ENCODE measurements at regions not wholly inside any gene's neighbourhood (a gene's known extent, or its start where the extent isn't known, plus 50 kb on each side); places are given as distances from the start of the nearest gene placed in this dataset.

DNA sequence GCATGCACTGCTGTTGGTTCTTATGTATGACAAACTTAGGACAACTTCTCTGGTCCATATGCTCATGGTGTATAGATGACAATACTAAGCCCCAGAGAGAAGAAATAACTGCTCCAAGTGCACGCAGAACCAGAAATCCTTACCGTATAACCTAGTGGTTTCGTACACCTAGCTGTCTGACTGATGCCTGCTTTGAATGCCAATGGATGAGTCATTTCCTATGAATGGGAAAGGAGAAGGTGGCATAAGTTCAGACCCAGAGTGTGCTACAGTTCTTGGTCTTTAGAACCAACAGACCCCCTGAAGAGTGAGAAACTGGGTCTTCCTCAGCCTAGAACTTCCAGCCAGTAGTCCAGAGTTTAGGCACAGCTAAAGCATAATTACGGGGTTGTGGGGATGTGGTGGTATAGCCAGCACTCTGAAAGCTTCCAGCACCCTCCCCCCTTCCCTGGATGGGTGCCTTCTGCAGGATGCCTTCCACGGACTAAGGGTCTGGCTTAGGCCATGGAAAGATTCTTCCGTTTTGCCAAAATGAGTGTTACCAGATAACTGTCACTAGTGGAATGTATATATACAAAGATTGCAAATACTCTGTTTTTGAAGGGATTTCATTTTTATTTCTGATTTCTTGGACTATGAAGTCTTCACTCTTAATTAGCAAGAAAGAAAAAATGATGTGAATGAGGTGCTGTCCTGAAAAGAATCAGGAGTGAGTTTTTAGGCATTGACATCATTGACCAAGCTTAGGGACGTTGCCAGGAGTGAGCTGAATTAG is 84.6 kb upstream of the PACRGL start:
- no peak for DNase-seq

DNA sequence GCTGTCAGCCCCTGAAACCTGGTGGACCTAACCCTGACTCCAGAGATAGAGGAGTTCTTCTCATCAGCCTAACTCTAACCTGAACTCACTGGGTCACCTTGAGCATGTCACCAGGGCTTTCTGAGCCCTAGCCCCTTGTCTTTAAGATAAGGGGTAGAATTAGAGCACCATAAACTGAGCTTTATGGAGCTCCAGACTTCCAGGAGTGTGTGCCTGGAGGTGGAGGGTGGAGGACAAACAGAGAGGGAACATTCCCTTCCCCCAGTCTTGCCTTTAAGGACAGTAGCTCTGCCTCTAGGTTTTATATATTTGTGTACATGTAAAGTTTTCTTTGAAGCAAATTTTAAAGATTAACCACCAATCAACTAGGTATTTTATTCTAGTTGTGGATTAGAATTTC is 83.9 kb upstream of the PACRGL start:
- no peak for DNase-seq

DNA sequence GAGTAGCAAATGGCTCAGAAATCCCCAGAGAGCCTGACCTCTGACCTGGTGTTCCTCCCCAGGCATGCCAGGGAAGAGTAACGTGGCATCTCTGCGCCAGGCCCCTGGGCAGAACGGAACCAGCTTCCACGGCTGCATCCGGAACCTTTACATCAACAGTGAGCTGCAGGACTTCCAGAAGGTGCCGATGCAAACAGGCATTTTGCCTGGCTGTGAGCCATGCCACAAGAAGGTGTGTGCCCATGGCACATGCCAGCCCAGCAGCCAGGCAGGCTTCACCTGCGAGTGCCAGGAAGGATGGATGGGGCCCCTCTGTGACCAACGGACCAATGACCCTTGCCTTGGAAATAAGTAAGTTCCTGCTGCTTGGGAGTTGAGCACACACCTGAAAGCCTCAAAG is 83.4 kb upstream of the PACRGL start:
- no peak for DNase-seq

DNA sequence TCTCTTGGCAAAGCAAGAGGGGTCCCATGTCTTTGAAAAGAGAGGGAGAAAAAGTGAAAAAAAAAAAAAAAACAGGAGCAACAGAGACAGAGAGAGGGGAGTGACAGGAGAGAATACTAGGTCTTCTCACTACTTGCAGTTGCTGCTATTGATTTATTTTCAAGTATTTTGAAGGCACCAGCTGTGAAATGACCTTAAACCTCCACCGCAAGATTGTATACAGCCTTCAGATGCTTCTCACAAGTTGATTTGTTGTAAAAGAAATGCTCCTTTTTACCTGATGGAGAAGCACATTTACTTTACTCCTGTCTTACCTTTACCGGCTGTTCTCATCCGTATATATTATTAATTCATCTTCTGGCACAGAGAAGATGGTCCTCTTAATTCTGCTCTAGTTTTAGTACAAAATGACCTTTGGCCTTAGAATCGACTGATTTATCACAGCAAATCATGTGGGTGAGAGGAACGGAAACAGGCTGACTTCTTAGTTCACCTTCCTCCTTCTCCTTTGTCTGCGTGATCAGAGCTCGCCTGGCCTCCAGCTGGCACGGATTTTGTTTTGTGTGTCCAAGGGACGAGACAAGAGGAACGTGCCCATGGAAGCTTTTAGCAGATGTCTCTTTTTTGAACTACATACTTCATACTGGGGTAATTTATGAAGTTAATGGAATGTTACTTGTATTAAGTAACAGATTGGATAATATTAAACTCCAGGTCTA is 82.4 kb upstream of the PACRGL start:
- no peak for DNase-seq

DNA sequence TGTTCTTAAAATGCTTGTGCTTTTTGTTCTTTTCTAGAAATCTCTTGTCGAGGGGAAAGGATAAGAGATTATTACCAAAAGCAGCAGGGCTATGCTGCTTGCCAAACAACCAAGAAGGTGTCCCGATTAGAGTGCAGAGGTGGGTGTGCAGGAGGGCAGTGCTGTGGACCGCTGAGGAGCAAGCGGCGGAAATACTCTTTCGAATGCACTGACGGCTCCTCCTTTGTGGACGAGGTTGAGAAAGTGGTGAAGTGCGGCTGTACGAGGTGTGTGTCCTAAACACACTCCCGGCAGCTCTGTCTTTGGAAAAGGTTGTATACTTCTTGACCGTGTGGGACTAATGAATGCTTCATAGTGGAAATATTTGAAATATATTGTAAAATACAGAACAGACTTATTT is 81.5 kb upstream of the PACRGL start:
- peak; percentile 22 for DNase-seq

DNA sequence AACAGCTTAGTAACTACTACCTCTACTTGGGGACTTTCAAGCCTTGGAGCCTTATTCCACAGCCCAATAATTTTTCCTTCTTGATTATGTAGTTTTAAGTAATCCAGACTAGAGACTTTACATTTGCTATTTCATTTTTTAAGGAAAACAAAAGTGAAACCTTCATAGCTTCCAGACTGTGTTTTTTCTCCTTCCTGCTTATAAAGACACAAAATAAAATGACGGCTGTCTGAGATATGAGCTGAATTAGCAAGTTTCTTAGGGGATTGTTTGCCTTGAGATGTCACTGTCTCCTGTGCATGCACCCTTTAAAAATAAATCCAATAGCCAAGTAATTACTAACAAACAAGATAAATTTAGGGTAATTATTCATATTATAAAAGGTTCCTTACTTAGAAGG is 78.8 kb upstream of the PACRGL start:
- no peak for DNase-seq

DNA sequence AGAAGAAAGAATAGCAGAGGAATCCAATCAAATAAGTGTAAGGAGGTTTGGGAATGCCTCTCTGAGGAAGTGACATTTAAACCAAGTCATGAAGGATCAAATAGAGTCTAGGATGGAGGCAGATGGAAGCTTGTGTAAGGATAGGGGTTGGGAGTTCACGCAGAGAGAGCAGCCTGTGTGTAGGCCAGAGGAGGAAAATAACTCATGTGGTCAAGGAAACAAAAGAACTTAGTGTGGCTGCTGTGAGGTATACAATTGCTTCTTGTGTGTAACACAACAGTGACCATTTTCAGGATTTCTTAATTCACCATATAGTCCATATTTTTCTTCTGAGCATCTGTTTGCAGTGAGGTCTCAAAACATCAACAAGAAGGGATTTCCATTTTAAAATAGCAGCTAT is 77.6 kb upstream of the PACRGL start:
- no peak for DNase-seq

DNA sequence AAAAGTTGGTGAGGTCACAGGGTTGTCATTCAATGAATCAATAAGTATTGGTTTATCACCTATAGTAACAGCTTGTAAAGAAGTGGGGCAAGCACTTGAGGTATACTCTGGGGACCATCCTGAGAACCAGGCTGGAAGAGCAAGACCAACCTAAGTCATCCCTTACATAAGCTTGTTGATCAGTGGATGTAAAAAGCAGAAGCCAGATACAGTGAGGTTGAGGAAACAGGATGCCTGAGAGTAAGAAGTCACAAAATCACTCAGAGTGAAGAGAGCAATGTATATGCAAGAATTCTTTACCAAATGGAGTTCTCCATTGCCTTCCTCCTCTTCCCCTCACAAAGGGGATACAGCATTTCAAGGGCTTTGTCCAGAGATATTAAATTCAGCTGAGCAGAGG is 76.3 kb upstream of the PACRGL start:
- DNase-seq: no peak

DNA sequence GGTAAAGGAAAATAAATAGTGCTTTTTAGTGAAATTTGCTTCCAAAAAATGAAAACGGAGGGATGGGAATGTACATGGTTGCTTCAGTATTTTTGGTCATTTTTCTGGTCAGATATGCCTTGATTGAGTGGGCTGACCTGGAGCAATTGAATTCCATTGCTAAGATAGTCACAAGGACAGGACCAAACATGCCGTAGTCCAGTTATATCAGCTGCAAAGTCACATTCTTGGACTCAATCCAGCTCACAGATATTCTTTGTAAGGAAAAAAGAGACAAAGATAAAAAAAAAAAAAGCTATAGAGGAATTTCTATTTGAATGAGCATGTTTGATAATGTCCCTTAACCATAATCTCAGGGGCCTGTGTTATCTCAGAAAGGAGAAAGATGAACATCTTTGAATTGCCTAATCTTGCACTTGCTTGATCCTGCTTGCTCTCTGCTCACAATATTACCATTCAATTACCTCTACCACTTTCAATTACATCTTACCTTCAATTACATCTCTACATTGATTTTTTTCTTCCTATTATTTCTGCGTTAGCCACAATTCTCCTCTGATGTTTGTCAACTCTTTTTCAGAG is 75.4 kb upstream of the PACRGL start:
- DNase-seq: no peak

DNA sequence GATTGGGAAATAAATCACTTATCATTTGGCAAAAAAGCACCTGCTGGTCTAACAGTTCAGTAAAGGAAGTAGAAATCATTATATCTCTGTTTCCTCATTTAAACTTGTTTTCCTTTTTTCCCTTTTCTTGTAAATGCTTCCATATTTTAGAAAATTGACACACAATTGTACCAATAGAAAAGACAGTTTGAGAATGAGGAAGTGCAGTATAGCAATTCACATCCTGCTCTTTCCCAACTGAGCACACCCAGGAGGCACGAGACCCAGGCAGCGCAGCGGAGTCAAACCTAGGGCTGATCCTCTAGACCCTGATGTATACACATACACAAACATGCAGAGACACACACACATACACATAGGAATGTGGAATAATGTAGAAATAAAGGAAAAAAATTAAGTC is 74.8 kb upstream of the PACRGL start:
- no peak for DNase-seq

DNA sequence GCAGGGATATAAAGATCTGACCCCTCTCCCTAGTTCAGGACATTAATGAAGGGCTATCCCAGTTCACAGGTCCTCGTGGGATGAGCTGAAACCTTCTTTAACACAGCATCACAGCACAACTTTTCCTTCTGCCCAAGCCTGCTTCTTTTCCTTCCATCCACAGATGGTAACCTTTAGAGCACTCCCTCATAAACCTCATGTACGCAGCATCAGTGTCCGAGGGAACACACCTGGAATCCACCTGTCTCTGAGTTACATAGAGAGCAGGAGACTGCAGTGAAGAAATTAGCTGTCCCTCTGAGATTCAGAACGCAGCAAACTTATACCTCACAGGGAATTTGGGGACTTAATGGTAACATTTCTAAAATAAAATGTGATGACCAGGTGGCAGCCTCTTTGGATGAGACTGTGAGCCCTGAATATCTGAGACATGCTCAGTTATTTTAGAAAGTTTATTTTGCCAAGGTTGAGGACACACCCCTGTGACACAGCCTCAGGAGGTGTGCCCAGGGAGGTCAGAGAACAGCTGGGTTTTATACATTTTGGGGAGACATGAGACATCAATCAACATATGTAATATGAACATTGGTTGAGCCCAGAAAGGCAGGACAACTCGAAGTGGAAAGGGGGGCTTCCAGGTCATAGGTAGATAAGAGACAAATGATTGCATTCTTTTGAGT is 73.8 kb upstream of the PACRGL start:
- DNase-seq: no peak

DNA sequence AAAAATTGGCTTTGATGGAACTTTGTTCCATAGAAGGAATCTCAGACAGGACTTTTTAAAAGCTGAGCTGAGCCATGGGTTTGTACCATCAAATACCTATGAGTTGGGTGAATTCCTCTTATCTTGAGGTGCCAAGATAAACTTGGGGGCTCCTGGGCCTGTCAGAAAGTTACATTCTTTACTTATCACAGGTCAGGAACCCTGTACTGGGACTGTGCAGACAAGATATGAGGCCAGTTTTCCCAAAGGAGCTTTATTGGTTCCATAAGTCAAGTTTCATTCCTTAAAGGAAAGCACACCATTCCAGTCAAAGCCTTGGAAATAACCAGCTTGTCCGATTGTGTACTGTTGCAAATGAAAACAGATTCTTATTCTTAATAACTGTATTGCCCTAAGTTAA is 72.4 kb upstream of the PACRGL start:
- DNase-seq: no peak

DNA sequence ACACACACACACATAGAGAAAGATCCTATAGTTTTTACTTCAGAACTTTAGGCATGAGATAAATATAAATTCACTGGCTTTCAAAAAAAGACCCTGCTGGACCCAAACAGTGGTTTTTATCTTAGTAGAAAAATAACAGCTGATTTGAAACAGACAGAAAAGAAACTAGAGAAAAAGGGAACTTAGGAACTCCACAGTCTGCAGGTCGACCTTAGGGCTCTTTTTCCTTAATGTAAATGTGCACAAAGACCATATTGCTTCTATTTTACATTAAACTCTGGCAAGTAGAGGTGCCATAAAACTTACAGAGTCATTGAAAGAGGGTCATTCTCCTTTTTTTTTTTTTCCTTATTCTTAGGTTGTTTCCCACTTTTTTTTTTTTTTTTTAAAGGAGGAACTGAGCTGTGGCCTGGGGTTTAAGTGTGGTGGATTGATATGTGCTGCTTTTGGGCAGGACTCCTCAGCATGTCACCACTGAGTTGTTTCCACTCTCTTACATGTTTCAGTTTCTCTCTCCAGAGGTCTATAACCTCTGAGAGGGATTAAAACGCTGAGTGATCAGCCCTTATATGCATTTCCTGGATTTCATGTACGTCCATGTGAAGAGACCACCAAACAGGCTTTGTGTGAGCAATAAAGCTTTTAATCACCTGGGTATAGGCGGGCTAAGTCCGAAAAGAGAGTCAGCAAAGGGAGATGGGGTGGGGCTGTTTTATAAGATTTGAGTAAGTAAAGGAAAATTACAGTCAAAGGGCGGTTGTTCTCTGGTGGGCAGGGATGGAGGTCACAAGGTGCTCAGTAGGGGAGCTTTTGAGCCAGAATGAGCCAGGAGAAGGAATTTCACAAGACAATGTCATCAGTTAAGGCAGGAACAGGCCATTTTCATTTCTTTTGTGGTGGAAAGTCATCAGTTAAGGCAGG is 70.8 kb upstream of the PACRGL start:
- no peak for DNase-seq

DNA sequence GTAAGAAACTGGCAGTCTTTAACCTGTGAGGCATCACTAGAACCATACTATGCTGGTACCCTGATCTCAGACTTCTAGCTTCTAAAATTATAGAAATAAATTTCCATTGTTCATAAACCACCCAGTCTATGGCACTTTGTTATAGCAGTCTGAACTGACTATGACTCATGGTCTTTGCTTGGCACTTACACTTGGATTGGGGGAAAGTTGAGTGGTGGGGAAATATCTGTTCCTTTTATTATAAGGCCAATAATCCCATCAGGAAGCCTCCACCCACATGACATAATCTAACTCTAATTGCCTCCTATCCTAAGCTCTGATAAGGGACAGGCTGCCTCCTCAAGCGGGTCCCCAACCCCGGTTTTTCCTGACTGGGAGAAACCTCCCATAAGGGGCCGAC is 61.4 kb upstream of the PACRGL start:
- DNase-seq: no peak

DNA sequence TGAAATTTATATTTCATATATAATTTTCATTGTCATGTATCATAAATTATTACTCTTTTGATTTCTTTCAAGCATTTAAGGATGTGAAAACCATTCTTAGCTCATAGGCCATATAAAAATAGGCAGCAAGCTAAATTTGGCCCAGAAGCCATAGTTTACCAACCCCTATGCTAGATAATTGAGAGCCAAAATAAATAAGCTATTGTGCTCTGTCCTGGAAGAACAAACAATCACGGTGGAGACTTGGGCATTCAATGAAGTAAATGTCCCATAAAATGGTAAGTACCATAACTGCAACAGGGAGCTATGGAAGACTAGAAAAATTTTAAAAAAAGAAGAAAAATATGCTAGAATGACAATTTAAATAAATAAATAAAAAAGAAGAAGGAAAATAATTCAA is 60.9 kb upstream of the PACRGL start:
- DNase-seq: peak; percentile 89

DNA sequence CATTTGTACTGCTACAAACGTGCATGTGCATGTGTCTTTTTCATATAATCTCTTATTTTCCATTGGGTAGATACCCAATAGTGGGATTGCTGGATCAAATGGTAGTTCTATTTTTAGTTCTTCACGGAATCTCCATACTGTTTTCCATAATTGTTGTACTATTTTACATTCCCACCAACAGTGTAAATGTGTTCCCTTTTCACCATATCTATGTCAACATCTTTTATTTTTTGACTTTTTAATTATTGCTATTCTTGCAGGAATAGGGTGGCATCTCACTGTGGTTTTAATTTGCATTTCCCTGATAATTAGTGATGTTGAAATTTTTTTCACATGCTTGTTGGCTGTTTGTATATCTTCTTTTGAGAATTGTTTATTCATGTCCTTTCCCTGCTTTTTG is 59.3 kb upstream of the PACRGL start:
- DNase-seq: no peak

DNA sequence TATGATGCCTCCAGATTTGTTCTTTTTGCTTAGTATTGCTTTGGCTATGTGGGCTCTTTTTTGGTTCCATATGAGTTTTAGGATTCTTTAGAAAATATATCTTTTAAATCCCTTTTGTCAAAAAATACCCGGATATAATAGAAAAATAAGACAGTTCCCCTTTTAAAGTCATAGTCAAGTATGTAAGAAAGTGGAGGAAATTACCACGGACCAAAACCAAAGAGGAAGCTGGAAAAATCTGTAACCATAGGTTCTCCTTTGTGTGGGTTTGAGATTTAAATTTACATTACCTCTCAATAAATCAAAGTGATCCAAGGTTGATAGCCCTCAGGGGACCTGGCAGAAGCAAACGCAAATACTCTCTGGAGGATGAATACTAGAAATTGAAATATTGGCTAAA is 58.3 kb upstream of the PACRGL start:
- DNase-seq: no peak

DNA sequence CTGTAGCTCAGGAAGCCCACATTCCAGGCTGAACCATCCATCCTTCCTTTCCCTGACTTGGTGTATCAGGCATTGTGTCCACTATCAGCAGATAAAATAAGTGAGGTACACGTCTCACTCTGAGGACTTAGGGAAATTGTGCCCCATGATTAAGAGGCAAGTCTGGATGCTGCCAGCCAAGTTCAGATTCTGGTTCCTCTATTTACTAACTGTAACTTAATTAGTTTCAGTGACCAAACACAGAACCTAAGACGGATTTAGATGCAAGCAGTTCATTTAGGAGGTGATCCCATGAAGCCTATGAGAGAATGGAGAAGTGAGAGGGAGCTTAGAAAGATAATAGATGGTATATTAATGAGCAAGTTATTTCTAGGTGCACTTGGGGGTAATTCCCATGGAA is 56.6 kb upstream of the PACRGL start:
- no peak for DNase-seq

DNA sequence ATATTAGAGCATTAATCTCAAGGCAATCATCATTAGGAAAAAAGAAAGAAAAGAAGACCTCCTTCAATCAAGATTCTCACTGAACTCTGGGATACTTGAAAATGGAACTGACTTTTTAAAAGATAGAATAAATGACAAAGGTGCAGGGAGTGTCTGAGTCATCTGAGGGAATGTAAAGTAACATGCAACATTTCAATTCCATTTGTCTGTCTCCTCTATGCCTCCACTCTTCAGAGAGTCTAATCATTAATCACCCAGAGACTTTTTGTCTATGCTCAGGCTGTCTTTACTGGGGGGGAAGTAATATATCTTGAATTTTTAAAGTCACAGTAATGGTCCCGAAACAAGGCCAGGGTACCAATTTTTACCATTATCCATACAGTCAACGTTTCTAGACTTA is 55.0 kb upstream of the PACRGL start:
- DNase-seq: no peak

DNA sequence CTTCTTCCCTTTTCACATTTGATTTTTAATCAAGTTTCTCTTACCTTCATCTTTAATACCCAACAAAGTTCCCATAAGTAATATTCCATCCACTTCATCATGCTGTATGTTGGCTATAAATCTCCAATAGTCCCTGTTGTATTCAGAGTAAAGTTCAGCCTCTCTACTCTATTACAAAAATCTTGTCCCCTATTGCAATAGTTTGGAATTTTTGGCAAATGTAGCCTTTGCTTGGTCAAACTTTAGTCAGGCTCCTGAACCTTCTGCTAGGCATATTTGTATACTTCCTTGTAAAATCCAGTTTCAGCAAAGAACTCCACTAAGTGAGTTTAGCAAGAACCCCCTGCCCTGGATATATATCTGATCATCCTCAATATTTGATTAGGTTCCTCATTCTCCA is 54.0 kb upstream of the PACRGL start:
- DNase-seq: no peak

Data from NCI-H187 treated with DMSO at 0.1 percent for 48 hours (cell line).